ENCODE measurements at regions not wholly inside any gene's neighbourhood (a gene's known extent, or its start where the extent isn't known, plus 50 kb on each side); places are given as distances from the start of the nearest gene placed in this dataset.

DNA sequence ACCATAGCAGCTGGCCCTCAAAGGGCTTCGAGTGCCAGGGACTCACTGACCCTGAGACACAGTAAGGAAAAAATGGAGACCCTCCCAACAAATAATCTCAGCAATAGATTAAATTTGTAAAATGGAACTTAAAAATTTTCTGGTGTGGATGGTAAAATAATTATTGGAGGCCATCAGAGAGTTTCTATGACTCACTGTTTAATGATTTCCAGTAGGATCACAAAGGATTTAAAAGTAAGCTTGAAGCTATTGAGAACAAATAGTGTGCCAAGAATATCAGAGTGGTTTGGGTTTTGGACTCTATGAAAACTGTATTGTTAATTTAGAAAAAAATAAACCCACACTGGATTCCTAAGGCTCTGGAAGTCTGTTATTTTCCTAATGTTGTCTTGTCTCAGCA lies 115.2 kb upstream of the AKIRIN2 start:
- no peaks in the 10 kb centered on the region for H3K36me3 Mint-ChIP-seq (ENCODE audit: low read depth)
- H3K4me1 Mint-ChIP-seq, result peaks cover 17% of the 10 kb centered on the region
- TF ChIP-seq, protein P1, sequence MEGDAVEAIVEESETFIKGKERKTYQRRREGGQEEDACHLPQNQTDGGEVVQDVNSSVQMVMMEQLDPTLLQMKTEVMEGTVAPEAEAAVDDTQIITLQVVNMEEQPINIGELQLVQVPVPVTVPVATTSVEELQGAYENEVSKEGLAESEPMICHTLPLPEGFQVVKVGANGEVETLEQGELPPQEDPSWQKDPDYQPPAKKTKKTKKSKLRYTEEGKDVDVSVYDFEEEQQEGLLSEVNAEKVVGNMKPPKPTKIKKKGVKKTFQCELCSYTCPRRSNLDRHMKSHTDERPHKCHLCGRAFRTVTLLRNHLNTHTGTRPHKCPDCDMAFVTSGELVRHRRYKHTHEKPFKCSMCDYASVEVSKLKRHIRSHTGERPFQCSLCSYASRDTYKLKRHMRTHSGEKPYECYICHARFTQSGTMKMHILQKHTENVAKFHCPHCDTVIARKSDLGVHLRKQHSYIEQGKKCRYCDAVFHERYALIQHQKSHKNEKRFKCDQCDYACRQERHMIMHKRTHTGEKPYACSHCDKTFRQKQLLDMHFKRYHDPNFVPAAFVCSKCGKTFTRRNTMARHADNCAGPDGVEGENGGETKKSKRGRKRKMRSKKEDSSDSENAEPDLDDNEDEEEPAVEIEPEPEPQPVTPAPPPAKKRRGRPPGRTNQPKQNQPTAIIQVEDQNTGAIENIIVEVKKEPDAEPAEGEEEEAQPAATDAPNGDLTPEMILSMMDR (IDR thresholded peaks at IDR 0.05; ENCODE audit: unreplicated experiment in 3 of 3), result no peak
- H3K27ac Mint-ChIP-seq, result peak overlapping the region in 2 of 3 experiments; percentile 1 to 77
- H3K4me3 Mint-ChIP-seq, result no peak overlapping the region
- no peaks in the 10 kb centered on the region for H3K27me3 Mint-ChIP-seq (ENCODE audit: low read depth)
- no peaks in the 10 kb centered on the region for H3K9me3 Mint-ChIP-seq

DNA sequence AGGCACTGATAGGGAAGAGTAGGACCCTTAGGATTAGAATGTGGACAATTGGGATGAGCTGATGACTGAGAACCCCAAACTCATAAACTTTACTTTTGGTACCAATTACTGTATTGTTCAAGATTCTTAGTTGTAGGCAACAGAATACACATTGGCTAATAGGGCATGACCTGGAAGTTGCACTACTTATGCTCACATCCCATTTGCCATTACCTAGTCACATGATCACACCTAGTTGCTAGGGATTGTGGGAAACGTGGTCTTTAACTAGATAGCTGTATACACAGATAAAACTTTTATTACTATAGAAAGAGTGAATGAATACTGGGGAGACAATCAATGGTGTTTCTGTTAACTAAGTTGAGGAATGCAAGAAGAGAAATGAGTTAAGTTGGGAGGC lies 113.4 kb upstream of the AKIRIN2 start:
- Mint-ChIP-seq H3K9me3 (no peaks in the 10 kb centered on the region), H3K4me1 (peaks cover 9% of the 10 kb centered on the region), H3K4me3 (no peak overlapping the region), H3K36me3 (ENCODE audit: low read depth) (no peaks in the 10 kb centered on the region), H3K27ac (no peak overlapping the region), H3K27me3 (ENCODE audit: low read depth) (no peaks in the 10 kb centered on the region)
- TF ChIP-seq, protein P1 (IDR thresholded peaks at IDR 0.05; ENCODE audit: unreplicated experiment in 3 of 3), result no peak

DNA sequence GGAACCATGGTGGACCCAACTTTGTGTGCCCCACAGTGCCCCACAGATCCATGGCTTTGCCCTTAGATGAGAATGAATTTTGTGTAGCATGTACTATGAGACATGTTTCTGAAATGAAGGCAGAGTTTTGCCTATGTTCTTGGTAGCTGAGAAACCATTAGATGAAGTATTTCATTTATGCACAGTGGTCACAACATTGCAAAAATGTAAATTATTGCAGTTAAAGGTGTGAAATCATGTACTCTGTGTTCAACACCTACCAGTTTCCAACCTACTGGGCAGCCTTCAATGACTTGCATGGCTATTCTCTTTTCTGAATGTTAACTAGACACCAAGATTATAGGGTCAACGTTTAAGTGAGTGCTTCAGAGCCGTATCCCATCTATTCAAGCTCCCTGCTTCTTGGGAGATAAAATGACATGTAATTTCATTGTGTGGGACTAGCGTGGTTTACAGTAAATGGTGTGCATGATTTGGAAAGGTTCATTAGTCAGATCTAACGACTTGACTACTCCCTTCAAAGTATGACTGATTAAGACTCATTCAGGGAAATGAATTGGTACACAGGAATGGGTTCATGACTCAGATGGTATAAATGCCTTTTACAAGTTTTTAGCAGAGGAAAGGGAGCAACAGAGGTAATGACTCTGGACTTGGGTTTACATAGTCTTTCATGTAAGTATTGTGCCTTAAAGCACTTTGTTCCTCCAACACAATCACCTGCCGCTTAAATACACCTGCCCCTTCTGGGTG lies 106.1 kb upstream of the AKIRIN2 start:
- no peak overlapping the region for H3K27ac Mint-ChIP-seq
- peaks cover 6% of the 10 kb centered on the region for H3K27me3 Mint-ChIP-seq (ENCODE audit: low read depth)
- H3K4me3 Mint-ChIP-seq, result no peak overlapping the region
- no peaks in the 10 kb centered on the region for H3K36me3 Mint-ChIP-seq (ENCODE audit: low read depth)
- TF ChIP-seq, protein P1 (IDR thresholded peaks at IDR 0.05; ENCODE audit: unreplicated experiment in 3 of 3), result no peak
- peaks cover 28% of the 10 kb centered on the region for H3K4me1 Mint-ChIP-seq
- H3K9me3 Mint-ChIP-seq, result no peaks in the 10 kb centered on the region

DNA sequence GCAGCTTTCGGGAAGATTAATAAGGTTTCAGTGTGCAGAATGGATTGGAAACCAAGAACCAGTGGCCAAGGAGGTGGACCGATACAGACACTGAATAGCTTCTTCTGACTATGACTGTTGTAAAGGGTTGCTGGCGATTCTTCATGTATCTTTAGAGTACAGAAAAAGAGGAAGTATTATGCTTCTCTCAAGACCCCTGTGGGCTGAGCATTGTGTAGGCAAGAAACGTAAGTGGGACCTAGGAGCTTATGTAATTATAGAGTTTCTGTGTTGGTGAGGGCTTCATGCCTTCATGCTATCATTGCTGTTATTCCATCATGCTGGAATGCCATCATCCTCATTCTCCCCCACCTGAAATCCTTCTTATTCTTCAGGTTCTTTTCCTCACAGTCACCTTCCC lies 105.4 kb upstream of the AKIRIN2 start:
- peaks cover 6% of the 10 kb centered on the region for H3K27me3 Mint-ChIP-seq (ENCODE audit: low read depth)
- H3K36me3 Mint-ChIP-seq (ENCODE audit: low read depth), result no peaks in the 10 kb centered on the region
- peaks cover 24% of the 10 kb centered on the region for H3K4me1 Mint-ChIP-seq
- H3K4me3 Mint-ChIP-seq, result no peak overlapping the region
- peak overlapping the region in 1 of 3 experiments; percentile 47 for H3K27ac Mint-ChIP-seq
- TF ChIP-seq, protein P1 (IDR thresholded peaks at IDR 0.05; ENCODE audit: unreplicated experiment in 3 of 3), result no peak
- H3K9me3 Mint-ChIP-seq, result no peaks in the 10 kb centered on the region

DNA sequence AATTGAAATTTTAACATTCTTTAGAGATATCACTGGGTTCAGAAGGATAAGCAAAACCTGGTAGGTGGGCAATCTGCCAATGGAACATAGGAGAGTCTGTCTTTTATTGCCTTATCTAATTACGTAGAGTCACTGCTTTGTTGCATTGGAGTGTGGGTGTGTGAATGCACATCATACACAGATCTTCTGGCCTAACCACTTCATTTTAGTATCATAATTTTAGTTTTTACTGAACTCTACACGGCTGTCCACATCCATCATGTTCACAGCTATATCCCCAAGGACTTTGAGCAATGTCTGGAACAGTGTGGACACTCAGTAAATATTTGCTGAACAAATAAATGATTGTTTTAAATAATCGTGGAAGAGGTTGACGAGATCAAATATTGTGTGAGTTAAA lies 104.6 kb upstream of the AKIRIN2 start:
- Mint-ChIP-seq H3K27me3 (ENCODE audit: low read depth) (peaks cover 6% of the 10 kb centered on the region), H3K27ac (peak overlapping the region in 2 of 3 experiments; percentile 47 to 54), H3K9me3 (no peaks in the 10 kb centered on the region), H3K4me3 (no peak overlapping the region), H3K4me1 (peaks cover 24% of the 10 kb centered on the region), H3K36me3 (ENCODE audit: low read depth) (no peaks in the 10 kb centered on the region)
- TF ChIP-seq, protein P1 (IDR thresholded peaks at IDR 0.05; ENCODE audit: unreplicated experiment in 3 of 3), result no peak

DNA sequence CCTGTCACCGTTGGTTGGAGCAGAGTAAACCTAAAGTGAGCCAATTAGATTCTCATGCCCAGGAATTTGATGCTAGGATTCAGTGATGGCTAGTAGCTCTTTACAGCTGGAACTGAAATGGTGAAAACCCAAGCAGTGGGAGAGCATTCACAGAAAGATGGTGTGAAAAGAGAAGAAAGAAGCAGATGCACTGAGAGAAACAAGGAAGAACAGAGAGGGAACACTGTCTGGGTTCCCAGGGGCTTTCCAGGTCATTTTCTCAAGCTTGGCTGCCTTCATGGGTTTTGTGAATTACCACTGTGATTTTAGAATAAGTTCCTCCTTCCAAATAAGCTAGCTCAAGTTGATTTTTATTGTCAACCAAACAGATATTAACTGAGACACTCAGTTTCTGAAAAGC lies 104.1 kb upstream of the AKIRIN2 start:
- TF ChIP-seq, protein P1 (IDR thresholded peaks at IDR 0.05; ENCODE audit: unreplicated experiment in 3 of 3), result no peak

More for the DNA sequence above, 104.1 kb upstream of the AKIRIN2 start:
- Mint-ChIP-seq H3K27me3 (ENCODE audit: low read depth) (peaks cover 6% of the 10 kb centered on the region), H3K36me3 (ENCODE audit: low read depth) (no peaks in the 10 kb centered on the region), H3K27ac (peak overlapping the region in 1 of 3 experiments; percentile 47), H3K4me1 (peaks cover 24% of the 10 kb centered on the region), H3K9me3 (no peaks in the 10 kb centered on the region), H3K4me3 (no peak overlapping the region)
